Stimulated activated CD4-positive, alpha-beta T cell treated with anti-CD3 and anti-CD28 coated beads, Interleukin-12 subunit alpha, Interleukin-12 subunit beta, amount 100 ng/mL, for 48 hours (primary cell): ENCODE measurements at regions not wholly inside any gene's neighbourhood (a gene's known extent, or its start where the extent isn't known, plus 50 kb on each side); places are given as distances from the start of the nearest gene placed in this dataset.
"Not testable (repeated sequence)": the region's sequence is repeated elsewhere in the genome, so short reads cannot be mapped to it uniquely, and the experiment has no call there.

ENCODE experiments used
- DNase-seq, 3 donors: peaks; one replicate each; pipeline ENCODE4 v3.0.0-alpha.2; 2020; ENCODE audit warnings: low read depth in 2 of 3, low spot score in 1 of 3

GRCh38 chr5:82619097-82619496 lies 340.9 kb upstream of the RPS23 start:
- DNase-seq, result no peak

GRCh38 chr5:82614706-82615105 lies 336.6 kb upstream of the RPS23 start:
- no peak for DNase-seq

- DNase-seq, result no peak
These were observed 335.7 kb upstream of the RPS23 start for GRCh38 chr5:82613891-82614290.

GRCh38 chr5:82610686-82611085 lies 332.5 kb upstream of the RPS23 start:
- no peak for DNase-seq

GRCh38 chr5:82605441-82605973 lies 327.4 kb upstream of the RPS23 start:
- DNase-seq, result no peak

GRCh38 chr5:82603033-82603987 lies 325.2 kb upstream of the RPS23 start:
- no peak for DNase-seq

GRCh38 chr5:82601861-82602260 lies 323.7 kb upstream of the RPS23 start:
- DNase-seq, result no peak

- no peak for DNase-seq
These were observed 322.9 kb upstream of the RPS23 start for GRCh38 chr5:82601077-82601476.

GRCh38 chr5:82599692-82600091 lies 321.5 kb upstream of the RPS23 start:
- no peak for DNase-seq

GRCh38 chr5:82599030-82599429 lies 320.9 kb upstream of the RPS23 start:
- no peak for DNase-seq

GRCh38 chr5:82597437-82597836 lies 319.3 kb upstream of the RPS23 start:
- no peak for DNase-seq

GRCh38 chr5:82596451-82596850 lies 318.3 kb upstream of the RPS23 start:
- DNase-seq, result no peak

- no peak for DNase-seq
These were observed 317.0 kb upstream of the RPS23 start for GRCh38 chr5:82595113-82595512.

- DNase-seq, result no peak
These were observed 315.9 kb upstream of the RPS23 start for GRCh38 chr5:82594097-82594496.

GRCh38 chr5:82593481-82593880 lies 315.3 kb upstream of the RPS23 start:
- DNase-seq, result no peak

GRCh38 chr5:82591021-82591515 lies 312.9 kb upstream of the RPS23 start:
- DNase-seq, result no peak

GRCh38 chr5:82590112-82590511 lies 312.0 kb upstream of the RPS23 start:
- DNase-seq, result no peak

GRCh38 chr5:82586661-82587310 lies 308.6 kb upstream of the RPS23 start:
- DNase-seq, result no peak

GRCh38 chr5:82586181-82586580 lies 308.0 kb upstream of the RPS23 start:
- DNase-seq, result no peak

GRCh38 chr5:82584631-82585030 lies 306.5 kb upstream of the RPS23 start:
- no peak for DNase-seq

GRCh38 chr5:82583331-82583730 lies 305.2 kb upstream of the RPS23 start:
- DNase-seq, result not testable (repeated sequence)

- no peak for DNase-seq
These were observed 286.8 kb upstream of the RPS23 start for GRCh38 chr5:82564963-82565362.
